ENCODE measurements at regions not wholly inside any gene's neighbourhood (a gene's known extent, or its start where the extent isn't known, plus 50 kb on each side); places are given as distances from the start of the nearest gene placed in this dataset.

GRCh38 chr3:180466401-180467011 is 135.5 kb upstream of the TTC14 start:
- no peak for DNase-seq
- in situ Hi-C loops (cut with MboI; ENCODE audit: low pct_unique_long_range_greater_than_20kb, low sequenced_read_pairs) = no loop called here

GRCh38 chr3:180467177-180467576 is 134.8 kb upstream of the TTC14 start:
- in situ Hi-C loops (cut with MboI; ENCODE audit: low pct_unique_long_range_greater_than_20kb, low sequenced_read_pairs) = no loop called here
- no peak for DNase-seq

GRCh38 chr3:180469149-180469548 is 132.8 kb upstream of the TTC14 start:
- no peak for DNase-seq
- in situ Hi-C loops (cut with MboI; ENCODE audit: low pct_unique_long_range_greater_than_20kb, low sequenced_read_pairs) = no loop called here

- in situ Hi-C loops (cut with MboI; ENCODE audit: low pct_unique_long_range_greater_than_20kb, low sequenced_read_pairs) = no loop called here
- no peak for DNase-seq
These were observed 123.3 kb upstream of the TTC14 start for GRCh38 chr3:180478695-180479094.

GRCh38 chr3:180492047-180492446 is 109.9 kb upstream of the TTC14 start:
- in situ Hi-C loops (cut with MboI; ENCODE audit: low pct_unique_long_range_greater_than_20kb, low sequenced_read_pairs) = no loop called here
- DNase-seq = no peak

GRCh38 chr3:180496995-180497394 is 105.0 kb upstream of the TTC14 start:
- in situ Hi-C loops (cut with MboI; ENCODE audit: low pct_unique_long_range_greater_than_20kb, low sequenced_read_pairs) = no loop called here
- no peak for DNase-seq

GRCh38 chr3:180516368-180516767 is 85.6 kb upstream of the TTC14 start:
- DNase-seq = no peak
- in situ Hi-C loops (cut with MboI; ENCODE audit: low pct_unique_long_range_greater_than_20kb, low sequenced_read_pairs) = no loop called here

GRCh38 chr3:180523040-180523439 is 78.9 kb upstream of the TTC14 start:
- in situ Hi-C loops (cut with MboI; ENCODE audit: low pct_unique_long_range_greater_than_20kb, low sequenced_read_pairs) = no loop called here
- DNase-seq = peak; percentile 1

- no peak for DNase-seq
- in situ Hi-C loops (cut with MboI; ENCODE audit: low pct_unique_long_range_greater_than_20kb, low sequenced_read_pairs) = no loop called here
These were observed 73.1 kb upstream of the TTC14 start for GRCh38 chr3:180528843-180529242.

GRCh38 chr3:180529778-180530177 is 72.2 kb upstream of the TTC14 start:
- DNase-seq = no peak
- in situ Hi-C loops (cut with MboI; ENCODE audit: low pct_unique_long_range_greater_than_20kb, low sequenced_read_pairs) = no loop called here

- in situ Hi-C loops (cut with MboI; ENCODE audit: low pct_unique_long_range_greater_than_20kb, low sequenced_read_pairs) = no loop called here
- no peak for DNase-seq
These were observed 71.7 kb upstream of the TTC14 start for GRCh38 chr3:180530276-180530675.

- in situ Hi-C loops (cut with MboI; ENCODE audit: low pct_unique_long_range_greater_than_20kb, low sequenced_read_pairs) = no loop called here
- DNase-seq = no peak
These were observed 70.4 kb upstream of the TTC14 start for GRCh38 chr3:180531303-180532278.

GRCh38 chr3:180534828-180535227 is 67.1 kb upstream of the TTC14 start:
- in situ Hi-C loops (cut with MboI; ENCODE audit: low pct_unique_long_range_greater_than_20kb, low sequenced_read_pairs) = no loop called here
- DNase-seq = no peak

GRCh38 chr3:180538493-180538892 is 63.5 kb upstream of the TTC14 start:
- in situ Hi-C loops (cut with MboI; ENCODE audit: low pct_unique_long_range_greater_than_20kb, low sequenced_read_pairs) = no loop called here
- DNase-seq = no peak

- in situ Hi-C loops (cut with MboI; ENCODE audit: low pct_unique_long_range_greater_than_20kb, low sequenced_read_pairs) = no loop called here
- no peak for DNase-seq
These were observed 58.1 kb upstream of the TTC14 start for GRCh38 chr3:180543877-180544276.

- in situ Hi-C loops (cut with MboI; ENCODE audit: low pct_unique_long_range_greater_than_20kb, low sequenced_read_pairs) = no loop called here
- no peak for DNase-seq
These were observed 55.1 kb upstream of the TTC14 start for GRCh38 chr3:180546863-180547262.

- no peak for DNase-seq
- in situ Hi-C loops (cut with MboI; ENCODE audit: low pct_unique_long_range_greater_than_20kb, low sequenced_read_pairs) = no loop called here
These were observed 53.9 kb upstream of the TTC14 start for GRCh38 chr3:180548050-180548449.
